ENCODE measurements at regions not wholly inside any gene's neighbourhood (a gene's known extent, or its start where the extent isn't known, plus 50 kb on each side); places are given as distances from the start of the nearest gene placed in this dataset.

GRCh38 chr5:71780597-71780996 is 61.5 kb downstream of the CARTPT start:
- TF ChIP-seq, protein P1, sequence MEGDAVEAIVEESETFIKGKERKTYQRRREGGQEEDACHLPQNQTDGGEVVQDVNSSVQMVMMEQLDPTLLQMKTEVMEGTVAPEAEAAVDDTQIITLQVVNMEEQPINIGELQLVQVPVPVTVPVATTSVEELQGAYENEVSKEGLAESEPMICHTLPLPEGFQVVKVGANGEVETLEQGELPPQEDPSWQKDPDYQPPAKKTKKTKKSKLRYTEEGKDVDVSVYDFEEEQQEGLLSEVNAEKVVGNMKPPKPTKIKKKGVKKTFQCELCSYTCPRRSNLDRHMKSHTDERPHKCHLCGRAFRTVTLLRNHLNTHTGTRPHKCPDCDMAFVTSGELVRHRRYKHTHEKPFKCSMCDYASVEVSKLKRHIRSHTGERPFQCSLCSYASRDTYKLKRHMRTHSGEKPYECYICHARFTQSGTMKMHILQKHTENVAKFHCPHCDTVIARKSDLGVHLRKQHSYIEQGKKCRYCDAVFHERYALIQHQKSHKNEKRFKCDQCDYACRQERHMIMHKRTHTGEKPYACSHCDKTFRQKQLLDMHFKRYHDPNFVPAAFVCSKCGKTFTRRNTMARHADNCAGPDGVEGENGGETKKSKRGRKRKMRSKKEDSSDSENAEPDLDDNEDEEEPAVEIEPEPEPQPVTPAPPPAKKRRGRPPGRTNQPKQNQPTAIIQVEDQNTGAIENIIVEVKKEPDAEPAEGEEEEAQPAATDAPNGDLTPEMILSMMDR (conservative IDR thresholded peaks at IDR 0.05 in 1 of 2, IDR thresholded peaks at IDR 0.05 in 1 of 2; ENCODE audit: low read depth in 1 of 2, low read length in 2 of 2): no peak
- no peak for TF ChIP-seq EZH2 (IDR thresholded peaks at IDR 0.05; ENCODE audit: low read length, missing control alignments)
